ENCODE measurements at regions not wholly inside any gene's neighbourhood (a gene's known extent, or its start where the extent isn't known, plus 50 kb on each side); places are given as distances from the start of the nearest gene placed in this dataset.

GRCh38 chr12:105951732-105952131 is 187.0 kb downstream of the NUAK1 start:
- H3K27me3 ChIP-seq (replicated peaks; ENCODE audit: insufficient read depth): no peaks in the 10 kb centered on the region
- DNase-seq (ENCODE audit: low spot score): no peak
- H3K4me1 ChIP-seq (replicated peaks): no peaks in the 10 kb centered on the region
- H3K9me3 ChIP-seq: no peaks in the 10 kb centered on the region
- intact Hi-C loops (cut with DNase I): no loop called here
- H3K27ac ChIP-seq: no peak overlapping the region
- no peak overlapping the region for H3K4me3 ChIP-seq
- WGBS: 57% methylated on average over 2 of the region's 2 CpGs
- H3K36me3 ChIP-seq: no peaks in the 10 kb centered on the region
- no peak for TF ChIP-seq POLR2A (IDR thresholded peaks at IDR 0.05)
- TF ChIP-seq POLR2AphosphoS5 (IDR thresholded peaks at IDR 0.05): no peak
- TF ChIP-seq CTCF (IDR thresholded peaks at IDR 0.05): no peak

- WGBS: 65% methylated on average over 7 of the region's 7 CpGs
- no peak for DNase-seq (ENCODE audit: low spot score)
- Histone ChIP-seq H3K36me3 (no peaks in the 10 kb centered on the region), H3K4me3 (no peak overlapping the region), H3K27me3 (replicated peaks; ENCODE audit: insufficient read depth) (no peaks in the 10 kb centered on the region), H3K27ac (no peak overlapping the region), H3K9me3 (no peaks in the 10 kb centered on the region), H3K4me1 (replicated peaks) (no peaks in the 10 kb centered on the region)
- intact Hi-C loops (cut with DNase I): no loop called here
- TF ChIP-seq CTCF (IDR thresholded peaks at IDR 0.05): no peak
Measured at GRCh38 chr12:105954951-105955931, 183.5 kb downstream of the NUAK1 start.

GRCh38 chr12:105955976-105956375 is 182.8 kb downstream of the NUAK1 start:
- TF ChIP-seq POLR2A (IDR thresholded peaks at IDR 0.05) (no peak), POLR2AphosphoS5 (IDR thresholded peaks at IDR 0.05) (no peak), CTCF (IDR thresholded peaks at IDR 0.05) (no peak)
- WGBS: 80% methylated on average over 2 of the region's 2 CpGs

GRCh38 chr12:105956662-105957457 is 181.9 kb downstream of the NUAK1 start:
- Histone ChIP-seq H3K36me3 (no peaks in the 10 kb centered on the region), H3K27me3 (replicated peaks; ENCODE audit: insufficient read depth) (no peaks in the 10 kb centered on the region), H3K4me1 (replicated peaks) (no peaks in the 10 kb centered on the region), H3K4me3 (no peak overlapping the region), H3K27ac (no peak overlapping the region), H3K9me3 (no peaks in the 10 kb centered on the region)
- TF ChIP-seq POLR2AphosphoS5 (IDR thresholded peaks at IDR 0.05) (no peak), POLR2A (IDR thresholded peaks at IDR 0.05) (no peak), CTCF (IDR thresholded peaks at IDR 0.05) (no peak)
- WGBS: 66% methylated on average over 2 of the region's 2 CpGs
- no peak for DNase-seq (ENCODE audit: low spot score)
- intact Hi-C loops (cut with DNase I): no loop called here

More at GRCh38 chr12:105955976-105956375, 182.8 kb downstream of the NUAK1 start:
- Histone ChIP-seq H3K27me3 (replicated peaks; ENCODE audit: insufficient read depth) (no peaks in the 10 kb centered on the region), H3K4me3 (no peak overlapping the region), H3K27ac (no peak overlapping the region), H3K36me3 (no peaks in the 10 kb centered on the region), H3K4me1 (replicated peaks) (no peaks in the 10 kb centered on the region), H3K9me3 (no peaks in the 10 kb centered on the region)
- intact Hi-C loops (cut with DNase I): no loop called here
- DNase-seq (ENCODE audit: low spot score): no peak
